ENCODE measurements at regions not wholly inside any gene's neighbourhood (a gene's known extent, or its start where the extent isn't known, plus 50 kb on each side); places are given as distances from the start of the nearest gene placed in this dataset.

- POLR2A ChIA-PET: no interaction called here
- Histone ChIP-seq H3K4me3 (ENCODE audit: low read depth, low read length) (no peak overlapping the region), H3K27me3 (ENCODE audit: control insufficient read depth, insufficient read depth, low read length) (no peaks in the 10 kb centered on the region), H3K36me3 (ENCODE audit: control insufficient read depth, insufficient read depth, low read length) (no peaks in the 10 kb centered on the region)
- TF ChIP-seq CTCF (IDR thresholded peaks at IDR 0.05; ENCODE audit: insufficient read depth, low read depth, low read length): no peak
- DNase-seq (ENCODE audit: low read depth): no peak
- CTCF ChIA-PET: no interaction called here
Observed at GRCh38 chr5:93330506-93330905, 250.5 kb downstream of the NR2F1-AS1 start.

- no peak overlapping the region for H3K4me3 ChIP-seq (ENCODE audit: low read depth, low read length)
- TF ChIP-seq CTCF (IDR thresholded peaks at IDR 0.05; ENCODE audit: insufficient read depth, low read depth, low read length): no peak
- no peaks in the 10 kb centered on the region for H3K27me3 ChIP-seq (ENCODE audit: control insufficient read depth, insufficient read depth, low read length)
- no peak for DNase-seq (ENCODE audit: low read depth)
- POLR2A ChIA-PET: no interaction called here
- CTCF ChIA-PET: no interaction called here
- no peaks in the 10 kb centered on the region for H3K36me3 ChIP-seq (ENCODE audit: control insufficient read depth, insufficient read depth, low read length)
Observed at GRCh38 chr5:93329756-93330155, 251.3 kb downstream of the NR2F1-AS1 start.

- no peak for TF ChIP-seq CTCF (IDR thresholded peaks at IDR 0.05; ENCODE audit: insufficient read depth, low read depth, low read length)
- H3K27me3 ChIP-seq (ENCODE audit: control insufficient read depth, insufficient read depth, low read length): no peaks in the 10 kb centered on the region
- CTCF ChIA-PET: no interaction called here
- POLR2A ChIA-PET: no interaction called here
- no peaks in the 10 kb centered on the region for H3K36me3 ChIP-seq (ENCODE audit: control insufficient read depth, insufficient read depth, low read length)
- DNase-seq (ENCODE audit: low read depth): no peak
- no peak overlapping the region for H3K4me3 ChIP-seq (ENCODE audit: low read depth, low read length)
Observed at GRCh38 chr5:93328833-93329232, 252.2 kb downstream of the NR2F1-AS1 start.

GRCh38 chr5:93327605-93328004, 253.4 kb downstream of the NR2F1-AS1 start:
- no peak for DNase-seq (ENCODE audit: low read depth)
- Histone ChIP-seq H3K36me3 (ENCODE audit: control insufficient read depth, insufficient read depth, low read length) (no peaks in the 10 kb centered on the region), H3K27me3 (ENCODE audit: control insufficient read depth, insufficient read depth, low read length) (no peaks in the 10 kb centered on the region), H3K4me3 (ENCODE audit: low read depth, low read length) (no peak overlapping the region)
- ChIA-PET CTCF (interaction anchor here (1.2 kb wide), 1 partner anchor 9 kb away, joined by 3 read pairs; no protein-coding TSS in a partner anchor), POLR2A (no interaction called here)
- no peak for TF ChIP-seq CTCF (IDR thresholded peaks at IDR 0.05; ENCODE audit: insufficient read depth, low read depth, low read length)

GRCh38 chr5:93325946-93326345, 255.1 kb downstream of the NR2F1-AS1 start:
- ChIA-PET CTCF (interaction anchor here (0.7 kb wide), 1 partner anchor 22 kb away, joined by 3 read pairs; no protein-coding TSS in a partner anchor), POLR2A (no interaction called here)
- no peak for DNase-seq (ENCODE audit: low read depth)
- Histone ChIP-seq H3K27me3 (ENCODE audit: control insufficient read depth, insufficient read depth, low read length) (no peaks in the 10 kb centered on the region), H3K36me3 (ENCODE audit: control insufficient read depth, insufficient read depth, low read length) (no peaks in the 10 kb centered on the region), H3K4me3 (ENCODE audit: low read depth, low read length) (no peak overlapping the region)
- TF ChIP-seq CTCF (IDR thresholded peaks at IDR 0.05; ENCODE audit: insufficient read depth, low read depth, low read length): no peak
